WI38 (cell line): ENCODE measurements at regions not wholly inside any gene's neighbourhood (a gene's known extent, or its start where the extent isn't known, plus 50 kb on each side); places are given as distances from the start of the nearest gene placed in this dataset.
"Not testable (repeated sequence)": the region's sequence is repeated elsewhere in the genome, so short reads cannot be mapped to it uniquely, and the experiment has no call there.

Source experiments
- H3K4me3 ChIP-seq: 2 replicates; pipeline ENCODE4 v1.5.1; 2011; ENCODE audit warnings: low read depth, mild to moderate bottlenecking, control low read depth, low read length
- CTCF ChIP-seq: IDR thresholded peaks from 2 replicates; pipeline ENCODE4 v1.5.1; 2012; ENCODE audit warnings: low read depth, mild to moderate bottlenecking, control low read depth, low read length

DNA sequence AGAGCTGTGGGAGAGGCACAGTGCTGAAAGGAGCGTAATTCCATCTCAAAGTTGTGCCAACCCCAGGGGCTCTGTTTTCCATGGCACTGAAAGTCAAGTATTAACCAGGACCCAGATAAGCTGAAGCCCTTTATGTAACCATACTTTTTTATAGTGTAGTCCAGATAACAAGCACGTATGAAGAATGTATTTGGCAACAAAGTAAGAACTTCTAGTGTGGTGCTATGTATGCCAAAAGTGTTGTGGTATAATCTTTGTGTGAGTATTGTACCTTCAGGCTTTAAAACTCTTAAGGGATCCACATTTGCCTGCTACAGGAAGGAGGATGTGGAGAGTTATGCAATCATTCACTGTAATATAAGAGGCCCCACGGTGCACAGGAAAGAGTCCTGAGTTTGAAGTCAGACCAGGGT, 129.4 kb downstream of the IBTK start:
- no peak for TF ChIP-seq CTCF
- no peak overlapping the region for H3K4me3 ChIP-seq

- no peak overlapping the region for H3K4me3 ChIP-seq
- no peak for TF ChIP-seq CTCF
Observed at GRCh38 chr6:82114748-82115147, 132.8 kb downstream of the IBTK start.

- no peak for TF ChIP-seq CTCF
- H3K4me3 ChIP-seq, result no peak overlapping the region
Observed at GRCh38 chr6:82113231-82113630, 134.3 kb downstream of the IBTK start.

DNA sequence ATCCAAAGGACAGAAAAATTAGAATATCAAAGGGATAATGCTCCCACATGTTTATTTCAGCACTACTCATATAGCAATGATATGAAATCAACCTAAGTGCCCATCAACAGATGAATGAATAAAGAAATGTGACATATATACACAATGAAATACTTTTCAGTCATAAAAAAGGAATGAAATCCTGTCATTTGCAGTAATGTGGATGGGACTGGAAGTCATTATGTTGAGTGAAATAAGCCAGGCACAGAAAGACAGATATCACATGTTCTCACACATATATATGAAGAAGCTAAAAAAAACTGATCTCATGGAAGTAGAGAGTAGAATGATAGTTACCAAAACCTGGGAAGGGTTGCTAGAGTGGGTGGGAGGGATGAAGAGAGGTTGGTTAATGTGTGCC, 135.7 kb downstream of the IBTK start:
- TF ChIP-seq CTCF, result no peak
- H3K4me3 ChIP-seq, result no peak overlapping the region

- TF ChIP-seq CTCF, result no peak
- no peak overlapping the region for H3K4me3 ChIP-seq
Observed at GRCh38 chr6:82111114-82111513, 136.4 kb downstream of the IBTK start.

DNA sequence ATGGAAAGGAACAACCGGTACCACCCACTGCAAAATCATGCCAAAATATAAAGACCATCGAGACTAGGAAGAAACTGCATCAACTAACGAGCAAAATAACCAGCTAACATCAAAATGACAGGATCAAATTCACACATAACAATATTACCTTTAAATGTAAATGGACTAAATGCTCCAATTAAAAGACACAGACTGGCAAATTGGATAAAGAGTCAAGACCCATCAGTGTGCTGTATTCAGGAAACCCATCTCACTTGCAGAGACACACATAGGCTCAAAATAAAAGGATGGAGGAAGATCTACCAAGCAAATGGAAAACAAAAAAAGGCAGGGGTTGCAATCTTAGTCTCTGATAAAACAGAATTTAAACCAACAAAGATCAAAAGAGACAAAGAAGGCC, 144.4 kb downstream of the IBTK start:
- H3K4me3 ChIP-seq, result not testable (repeated sequence)

- not testable (repeated sequence) for H3K4me3 ChIP-seq
Observed at GRCh38 chr6:82101374-82102114, 146.0 kb downstream of the IBTK start.

DNA sequence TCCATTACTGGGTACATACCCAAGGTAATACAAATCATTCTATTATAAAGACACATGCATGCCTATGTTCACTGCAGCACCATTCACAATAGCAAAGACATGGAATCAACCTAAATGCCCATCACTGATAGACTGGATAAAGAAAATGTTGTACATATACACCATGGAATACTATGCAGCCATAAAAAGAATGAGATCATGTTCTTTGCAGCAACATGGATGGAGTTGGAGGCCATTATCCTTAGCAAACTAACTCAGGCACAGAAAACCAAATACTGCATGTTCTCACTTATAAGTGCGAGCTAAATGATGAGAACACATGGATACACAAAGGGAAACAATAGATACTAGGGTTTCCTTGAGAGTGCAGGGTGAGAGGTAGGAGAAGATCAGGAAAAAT, 146.8 kb downstream of the IBTK start:
- not testable (repeated sequence) for H3K4me3 ChIP-seq

DNA sequence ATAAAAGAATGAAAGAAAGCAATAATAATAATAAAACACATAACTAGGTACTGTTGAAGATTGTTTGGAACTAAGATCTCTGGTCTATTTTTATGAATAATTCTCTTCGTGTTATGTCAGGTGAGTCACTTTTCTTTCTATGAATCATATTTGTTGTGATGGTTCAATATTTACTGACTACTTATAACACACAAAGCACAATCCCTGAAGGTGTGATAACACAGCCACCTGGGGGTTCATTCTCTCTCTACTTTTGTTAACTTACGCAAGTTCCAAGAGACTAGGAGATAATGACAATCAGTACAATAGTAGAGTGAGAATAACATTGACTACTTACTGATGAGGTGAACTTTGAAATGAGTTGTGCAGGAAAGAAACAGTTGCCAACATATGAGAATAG, 149.9 kb downstream of the IBTK start:
- no peak for TF ChIP-seq CTCF
- H3K4me3 ChIP-seq, result no peak overlapping the region
